Spleen (tissue), 11 donors: ENCODE measurements at regions not wholly inside any gene's neighbourhood (a gene's known extent, or its start where the extent isn't known, plus 50 kb on each side); places are given as distances from the start of the nearest gene placed in this dataset.

Source experiments
- DNase-seq: peaks from one replicate; pipeline ENCODE4 v3.0.0-alpha.2; 2020
- H3K27ac ChIP-seq, 8 donors: fragments of 200-600 bp; sonication (generic) in 7 of 8; 1 replicate in 4 of 8; 2 replicates in 4 of 8; pipeline versions ENCODE4 v1.5.0 to v1.8.0; 2016 to 2021; ENCODE audit warnings: inconsistent platforms in 4 of 8, mild to moderate bottlenecking in 4 of 8, moderate library complexity in 1 of 8
- H3K27me3 ChIP-seq, 7 donors: fragments of 200-600 bp; sonication (generic) in 6 of 7; replicated peaks in 1 of 7; 1 replicate in 4 of 7; 2 replicates in 3 of 7; pipeline versions ENCODE4 v1.5.0 to v1.8.0; 2016 to 2021; ENCODE audit warnings: inconsistent platforms in 3 of 7, mild to moderate bottlenecking in 1 of 7
- H3K36me3 ChIP-seq, 6 donors: fragments of 200-600 bp; sonication (generic) in 5 of 6; 1 replicate in 4 of 6; 2 replicates in 2 of 6; pipeline versions ENCODE4 v1.5.0 to v1.8.0; 2016 to 2021; ENCODE audit warnings: inconsistent platforms in 2 of 6
- H3K4me1 ChIP-seq, 6 donors: fragments of 200-600 bp; sonication (generic) in 5 of 6; 1 replicate in 3 of 6; 2 replicates in 3 of 6; pipeline versions ENCODE4 v1.5.0 to v1.8.0; 2016 to 2021; ENCODE audit warnings: inconsistent platforms in 3 of 6
- H3K4me3 ChIP-seq, 8 donors: fragments of 200-600 bp; sonication (generic) in 7 of 8; 1 replicate in 4 of 8; 2 replicates in 4 of 8; pipeline versions ENCODE4 v1.5.0 to v1.8.0; 2016 to 2021; ENCODE audit warnings: inconsistent platforms in 4 of 8, mild to moderate bottlenecking in 4 of 8, moderate library complexity in 2 of 8
- H3K9me3 ChIP-seq, 8 donors: fragments of 200-600 bp; sonication (generic) in 7 of 8; 1 replicate in 4 of 8; 2 replicates in 4 of 8; pipeline versions ENCODE4 v1.5.0 to v1.8.0; 2016 to 2021; ENCODE audit warnings: inconsistent platforms in 4 of 8
- CTCF ChIP-seq, 11 experiments: fragments of 200-600 bp in 7 of 11; fragments of 450-650 bp in 4 of 11; sonication (generic) in 4 of 11; IDR thresholded peaks in 8 of 11; conservative IDR thresholded peaks in 3 of 11; 1 replicate in 7 of 11; 2 replicates in 4 of 11; pipeline versions ENCODE4 v1.4.0 to v1.8.0; 2016 to 2021; ENCODE audit warnings: antibody characterized with exemption in 11 of 11, inconsistent platforms in 4 of 11, mild to moderate bottlenecking in 1 of 11
- POLR2A ChIP-seq, 3 donors: fragments of 450-650 bp; IDR thresholded peaks; one replicate each; pipeline ENCODE4 v1.5.1; 2017; ENCODE audit warnings: antibody characterized with exemption in 3 of 3, mild to moderate bottlenecking in 1 of 3
- POLR2AphosphoS5 ChIP-seq, 3 donors: sonication (generic); formaldehyde crosslinking; IDR thresholded peaks; one replicate each; pipeline ENCODE4 v1.5.1; 2017; ENCODE audit warnings: antibody characterized with exemption in 3 of 3
- WGBS, 5 donors: extraction: QIAGEN DNeasy Blood & Tissue Kit in 3 of 5; methylation state at CpG; one replicate each; pipeline versions ENCODE4 v1.1.5 to v1.1.7; 2013 to 2018; 5-methylcytosine and 5-hydroxymethylcytosine counted together
- intact Hi-C: fragments of 100-400 bp; cut with DNase I; formaldehyde crosslinking; loops from one replicate; pipeline ENCODE4 v1.15.0; 2023; ENCODE audit warnings: low total_unique reads
- donor health status: healthy with polysubstance abuse.
- donor health status: DM: no; HTN: no; CAD: no; lungs with moderate emphysema.
- donor health status: DM: no; HTN: no; CAD: no.
- donor health status: Bipolar disorder and iron deficiency.
- donor health status: healthy.
- donor health status: DM: no; HTN: no; CAD: no.
- donor health status: DM: yes; HTN: yes; CAD: no.

GRCh38 chr9:134967547-134967930, 49.8 kb upstream of the FCN1 start:
- H3K9me3 ChIP-seq = no peaks in the 10 kb centered on the region
- H3K36me3 ChIP-seq = no peaks in the 10 kb centered on the region
- TF ChIP-seq POLR2A (IDR thresholded peaks at IDR 0.05) (no peak), POLR2AphosphoS5 (IDR thresholded peaks at IDR 0.05) (peak in 2 of 3 donors; percentile 34 to 40)
- H3K27me3 ChIP-seq = peaks cover 0 to 66% (median 10%) of the 10 kb centered on the region in 7 donors
- WGBS, 5 donors = 49 to 60% (median 57%) methylated on average over 13 of the region's 13 CpGs
- intact Hi-C loops = no loop called here
- peaks cover 0 to 38% (median 19%) of the 10 kb centered on the region in 6 donors for H3K4me1 ChIP-seq
- H3K27ac ChIP-seq = no peak overlapping the region
- DNase-seq = peak; percentile 73
- no peak overlapping the region for H3K4me3 ChIP-seq

DNA sequence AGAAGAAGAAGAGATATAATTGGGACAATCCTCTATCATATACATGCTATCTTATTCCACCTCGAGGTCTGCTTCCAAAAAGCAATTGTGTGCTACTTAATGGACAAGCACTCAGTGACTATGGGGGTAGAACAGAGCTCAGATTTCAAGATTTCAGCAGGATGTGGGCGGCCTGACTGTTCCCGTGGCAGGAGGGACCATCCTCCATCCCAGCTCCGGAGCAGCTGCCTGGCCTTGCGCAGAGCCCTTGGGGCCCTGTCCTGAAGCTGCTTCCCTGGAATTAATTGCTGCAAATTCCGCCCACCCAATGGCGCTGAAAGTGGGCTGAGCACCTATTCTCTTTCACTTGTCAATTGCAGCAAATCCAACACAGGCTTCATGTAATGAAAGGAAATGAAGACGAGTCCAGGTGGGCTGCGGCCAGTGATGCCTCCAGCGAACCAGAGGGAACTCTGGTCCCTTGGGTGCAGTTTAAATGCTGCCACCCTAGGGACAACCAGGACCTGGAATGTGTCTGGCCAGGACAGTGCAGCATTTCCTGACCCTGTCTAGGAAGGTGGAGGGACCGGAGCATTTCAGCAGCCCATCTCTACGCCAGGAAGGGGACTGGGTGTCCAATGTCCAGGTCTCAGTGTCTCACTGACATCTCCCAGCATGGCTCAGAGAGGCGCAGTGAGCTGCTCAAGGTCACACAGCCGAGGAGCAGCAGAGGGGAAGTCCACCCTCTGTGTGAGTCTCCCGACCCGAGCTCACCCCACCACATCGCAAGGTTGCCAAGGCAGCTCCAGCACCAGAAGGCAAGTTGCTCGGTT, 50.5 kb upstream of the FCN1 start:
- peak; percentile 44 for DNase-seq
- 50 to 67% (median 57%) methylated on average over 11 to 18 of the region's 18 CpGs for WGBS, 5 donors
- H3K4me3 ChIP-seq = no peak overlapping the region
- H3K27ac ChIP-seq = no peak overlapping the region
- H3K9me3 ChIP-seq = no peaks in the 10 kb centered on the region
- peaks cover 0 to 65% (median 10%) of the 10 kb centered on the region in 7 donors for H3K27me3 ChIP-seq
- TF ChIP-seq POLR2AphosphoS5 (IDR thresholded peaks at IDR 0.05) (no peak), POLR2A (IDR thresholded peaks at IDR 0.05) (no peak), CTCF (IDR thresholded peaks at IDR 0.05 in 8 of 11, conservative IDR thresholded peaks at IDR 0.05 in 3 of 11) (no peak)
- H3K4me1 ChIP-seq = peaks cover 0 to 38% (median 19%) of the 10 kb centered on the region in 6 donors
- no peaks in the 10 kb centered on the region for H3K36me3 ChIP-seq
- intact Hi-C loops = no loop called here

DNA sequence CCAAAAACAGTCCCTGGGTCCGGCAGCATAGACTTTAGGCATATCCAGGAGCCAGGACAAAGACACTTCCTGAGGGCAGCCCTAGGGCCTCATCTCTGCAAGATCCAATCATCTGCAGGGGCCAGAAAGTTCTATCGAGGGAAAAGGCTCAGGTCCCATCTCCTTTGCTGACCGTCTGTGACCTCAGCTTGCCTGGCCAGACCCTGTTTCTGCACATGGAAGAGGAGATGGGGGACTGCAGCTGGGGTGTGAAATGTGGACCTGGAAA, 51.0 kb upstream of the FCN1 start:
- 71 to 96% (median 83%) methylated on average over 2 to 3 of the region's 3 CpGs for WGBS, 5 donors
- Histone ChIP-seq H3K27me3 (peaks cover 0 to 61% (median 10%) of the 10 kb centered on the region in 7 donors), H3K9me3 (no peaks in the 10 kb centered on the region), H3K27ac (no peak overlapping the region), H3K4me1 (peaks cover 0 to 38% (median 19%) of the 10 kb centered on the region in 6 donors), H3K4me3 (no peak overlapping the region), H3K36me3 (no peaks in the 10 kb centered on the region)
- no peak for DNase-seq
- TF ChIP-seq CTCF (IDR thresholded peaks at IDR 0.05 in 8 of 11, conservative IDR thresholded peaks at IDR 0.05 in 3 of 11) (no peak), POLR2AphosphoS5 (IDR thresholded peaks at IDR 0.05) (no peak), POLR2A (IDR thresholded peaks at IDR 0.05) (no peak)
- intact Hi-C loops = no loop called here

- WGBS, 5 donors = 81 to 91% (median 88%) methylated on average over 14 to 15 of the region's 15 CpGs
- H3K4me1 ChIP-seq = peaks cover 0 to 35% (median 19%) of the 10 kb centered on the region in 6 donors
- H3K36me3 ChIP-seq = no peaks in the 10 kb centered on the region
- H3K27ac ChIP-seq = no peak overlapping the region
- peak; percentile 36 for DNase-seq
- H3K4me3 ChIP-seq = no peak overlapping the region
- TF ChIP-seq CTCF (IDR thresholded peaks at IDR 0.05 in 8 of 11, conservative IDR thresholded peaks at IDR 0.05 in 3 of 11) (no peak), POLR2A (IDR thresholded peaks at IDR 0.05) (no peak), POLR2AphosphoS5 (IDR thresholded peaks at IDR 0.05) (no peak)
- intact Hi-C loops = no loop called here
- peaks cover 0 to 57% (median 10%) of the 10 kb centered on the region in 7 donors for H3K27me3 ChIP-seq
- H3K9me3 ChIP-seq = no peaks in the 10 kb centered on the region
Observed at GRCh38 chr9:134969156-134970045, 51.7 kb upstream of the FCN1 start.
